A673 (cell line): ENCODE measurements at regions not wholly inside any gene's neighbourhood (a gene's known extent, or its start where the extent isn't known, plus 50 kb on each side); places are given as distances from the start of the nearest gene placed in this dataset.

Experiments used
- BruUV-seq: library from RNA; stranded (reverse); fragments of 400-500 nt; replicated peaks from 2 replicates; lab custom pipeline; 2021; lab: Mats Ljungman, UMichigan
- CTCF ChIA-PET: fragments of 300-600 bp; sonication (Branson Sonifier 250); formaldehyde crosslinking; loops from one replicate; lab custom pipeline; 2022; ENCODE audit warnings: antibody characterized with exemption; lab: Charles Lee
- POLR2A ChIA-PET: fragments of 300-600 bp; sonication (Branson Sonifier 250); formaldehyde crosslinking; loops from one replicate; lab custom pipeline; 2022; ENCODE audit warnings: antibody characterized with exemption; ENCODE audit not compliant: low non-redundant PET; lab: Charles Lee
- DNase-seq: peaks from one replicate; pipeline ENCODE4 v3.0.0-alpha.2; 2015; ENCODE audit warnings: low spot score
- H3K27ac ChIP-seq: fragments of 200-600 bp; sonication (generic); 2 replicates; pipeline ENCODE4 v1.5.1; 2016; ENCODE audit warnings: mixed run types, low read depth, mild to moderate bottlenecking, mixed read lengths, antibody characterized with exemption, low read length; ENCODE audit not compliant: poor library complexity, severe bottlenecking
- H3K27me3 ChIP-seq: fragments of 200-600 bp; sonication (generic); replicated peaks from 2 replicates; pipeline ENCODE4 v1.6.1; 2017; ENCODE audit warnings: mixed run types, low read depth, mild to moderate bottlenecking, mixed read lengths, antibody characterized with exemption, low read length; ENCODE audit not compliant: insufficient read depth, poor library complexity
- H3K36me3 ChIP-seq: fragments of 200-600 bp; sonication (generic); 2 replicates; pipeline ENCODE4 v1.6.1; 2016; ENCODE audit warnings: mixed run types, mild to moderate bottlenecking, mixed read lengths, antibody characterized with exemption, low read length; ENCODE audit not compliant: insufficient read depth, poor library complexity, severe bottlenecking
- H3K4me1 ChIP-seq: fragments of 200-600 bp; sonication (generic); 2 replicates; pipeline ENCODE4 v1.6.1; 2017; ENCODE audit warnings: mixed run types, mild to moderate bottlenecking, mixed read lengths, antibody characterized with exemption, low read length; ENCODE audit not compliant: insufficient read depth, poor library complexity, severe bottlenecking
- H3K4me3 ChIP-seq: fragments of 200-600 bp; sonication (generic); 2 replicates; pipeline ENCODE4 v1.5.1; 2016; ENCODE audit warnings: low read depth, mixed run types, mild to moderate bottlenecking, mixed read lengths, low read length; ENCODE audit not compliant: poor library complexity, severe bottlenecking
- H3K9me3 ChIP-seq: fragments of 200-600 bp; sonication (generic); 2 replicates; pipeline ENCODE4 v1.6.1; 2016; ENCODE audit warnings: mixed run types, low read depth, mild to moderate bottlenecking, mixed read lengths, antibody characterized with exemption, low read length; ENCODE audit not compliant: poor library complexity, severe bottlenecking
- CTCF ChIP-seq: fragments of 300-800, 200-600 bp; sonication (generic); conservative IDR thresholded peaks from 2 replicates; pipeline ENCODE4 v1.5.1; 2017; ENCODE audit warnings: low read depth, mild to moderate bottlenecking, antibody characterized with exemption, low read length, moderate library complexity, mixed read lengths
- EZH2 ChIP-seq: fragments of 200-600 bp; sonication (generic); IDR thresholded peaks from 2 replicates; pipeline ENCODE4 v1.6.1; 2017; ENCODE audit warnings: borderline replicate concordance, low read depth, mild to moderate bottlenecking, mixed read lengths, antibody characterized with exemption, low read length; ENCODE audit not compliant: poor library complexity, severe bottlenecking
- intact Hi-C: fragments of 100-400 bp; cut with micrococcal nuclease; formaldehyde crosslinking; loops from one replicate; pipeline ENCODE4 v1.10.0; 2022; ENCODE audit not compliant: unreplicated experiment

- no peaks in the 10 kb centered on the region for H3K36me3 ChIP-seq
- no peak overlapping the region for H3K27ac ChIP-seq
- no peak for DNase-seq
- intact Hi-C loops, result no loop called here
- no peaks in the 10 kb centered on the region for H3K4me1 ChIP-seq
- POLR2A ChIA-PET, result no interaction called here
- no peak for TF ChIP-seq EZH2
- TF ChIP-seq CTCF, result no peak
- no peak overlapping the region for H3K4me3 ChIP-seq
- CTCF ChIA-PET, result no interaction called here
- H3K9me3 ChIP-seq, result no peaks in the 10 kb centered on the region
- H3K27me3 ChIP-seq, result no peaks in the 10 kb centered on the region
- no TSS peak for BruUV-seq
Observed at GRCh38 chr9:106060885-106061284, 366.5 kb downstream of the TMEM38B start.

- Histone ChIP-seq H3K4me1 (no peaks in the 10 kb centered on the region), H3K27me3 (no peaks in the 10 kb centered on the region), H3K9me3 (peaks cover 5% of the 10 kb centered on the region), H3K4me3 (no peak overlapping the region), H3K27ac (no peak overlapping the region), H3K36me3 (no peaks in the 10 kb centered on the region)
- POLR2A ChIA-PET, result no interaction called here
- DNase-seq, result no peak
- CTCF ChIA-PET, result no interaction called here
- BruUV-seq, result no TSS peak
- intact Hi-C loops, result no loop called here
- TF ChIP-seq EZH2, result no peak
- no peak for TF ChIP-seq CTCF
Observed at GRCh38 chr9:106062250-106062649, 367.9 kb downstream of the TMEM38B start.

GRCh38 chr9:106065136-106065535 lies 370.8 kb downstream of the TMEM38B start:
- CTCF ChIA-PET, result no interaction called here
- no peak for DNase-seq

More at GRCh38 chr9:106065136-106065535, 370.8 kb downstream of the TMEM38B start:
- no peaks in the 10 kb centered on the region for H3K36me3 ChIP-seq
- H3K9me3 ChIP-seq, result peaks cover 5% of the 10 kb centered on the region
- H3K4me1 ChIP-seq, result no peaks in the 10 kb centered on the region
- H3K27me3 ChIP-seq, result no peaks in the 10 kb centered on the region
- no peak overlapping the region for H3K27ac ChIP-seq
- POLR2A ChIA-PET, result no interaction called here
- intact Hi-C loops, result no loop called here
- BruUV-seq, result no TSS peak
- TF ChIP-seq CTCF, result no peak
- no peak for TF ChIP-seq EZH2
- no peak overlapping the region for H3K4me3 ChIP-seq
